ENCODE measurements at regions not wholly inside any gene's neighbourhood (a gene's known extent, or its start where the extent isn't known, plus 50 kb on each side); places are given as distances from the start of the nearest gene placed in this dataset.

DNA sequence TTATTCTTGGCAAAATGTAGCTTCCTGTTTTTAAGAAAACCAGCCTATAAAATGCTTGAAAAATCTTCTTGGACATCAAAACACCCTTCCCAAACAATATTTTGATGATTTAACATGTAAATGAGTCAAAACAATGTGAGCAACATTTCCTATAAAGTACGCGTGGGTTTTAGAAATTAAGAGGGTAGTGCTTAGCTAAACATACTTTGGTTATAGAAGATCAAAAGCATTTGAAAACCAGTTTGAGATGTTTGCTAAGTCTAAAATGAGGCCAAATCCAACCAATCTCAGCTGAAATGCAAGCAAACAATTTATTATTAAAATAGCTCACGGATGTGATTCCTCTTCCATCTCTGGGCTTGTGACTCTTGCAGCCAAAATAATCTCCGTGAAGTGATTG, 350.4 kb downstream of the TGFB2 start:
- FAIRE-seq = no peak
- H4K20me1 ChIP-seq (ENCODE audit: insufficient read depth, low read length) = no peaks in the 10 kb centered on the region
- CTCF ChIA-PET (ENCODE audit: low intra/inter-chr PET ratio, low total read pairs) = no interaction called here
- TF ChIP-seq ZNF790 (CRISPR knock-in tag; IDR thresholded peaks at IDR 0.05; ENCODE audit: borderline replicate concordance) = no peak
- no peak for TF ChIP-seq HDAC1 (CRISPR knock-in tag; IDR thresholded peaks at IDR 0.05)
- TF ChIP-seq SRY (CRISPR knock-in tag; IDR thresholded peaks at IDR 0.05) = no peak
- no peak for TF ChIP-seq PAWR (CRISPR knock-in tag; IDR thresholded peaks at IDR 0.05; ENCODE audit: borderline replicate concordance)
- no peak for TF ChIP-seq MZF1 (CRISPR knock-in tag; IDR thresholded peaks at IDR 0.05; ENCODE audit: borderline replicate concordance)
- no peak for TF ChIP-seq ZNF652 (CRISPR knock-in tag; IDR thresholded peaks at IDR 0.05; ENCODE audit: borderline replicate concordance, low read depth)
- TF ChIP-seq, protein P1, sequence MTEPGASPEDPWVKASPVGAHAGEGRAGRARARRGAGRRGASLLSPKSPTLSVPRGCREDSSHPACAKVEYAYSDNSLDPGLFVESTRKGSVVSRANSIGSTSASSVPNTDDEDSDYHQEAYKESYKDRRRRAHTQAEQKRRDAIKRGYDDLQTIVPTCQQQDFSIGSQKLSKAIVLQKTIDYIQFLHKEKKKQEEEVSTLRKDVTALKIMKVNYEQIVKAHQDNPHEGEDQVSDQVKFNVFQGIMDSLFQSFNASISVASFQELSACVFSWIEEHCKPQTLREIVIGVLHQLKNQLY (CRISPR knock-in tag; IDR thresholded peaks at IDR 0.05) = no peak
- no peak for TF ChIP-seq ZNF781 (CRISPR knock-in tag; IDR thresholded peaks at IDR 0.05; ENCODE audit: borderline replicate concordance, not compliant biosample characterization)
- TF ChIP-seq, protein P2, sequence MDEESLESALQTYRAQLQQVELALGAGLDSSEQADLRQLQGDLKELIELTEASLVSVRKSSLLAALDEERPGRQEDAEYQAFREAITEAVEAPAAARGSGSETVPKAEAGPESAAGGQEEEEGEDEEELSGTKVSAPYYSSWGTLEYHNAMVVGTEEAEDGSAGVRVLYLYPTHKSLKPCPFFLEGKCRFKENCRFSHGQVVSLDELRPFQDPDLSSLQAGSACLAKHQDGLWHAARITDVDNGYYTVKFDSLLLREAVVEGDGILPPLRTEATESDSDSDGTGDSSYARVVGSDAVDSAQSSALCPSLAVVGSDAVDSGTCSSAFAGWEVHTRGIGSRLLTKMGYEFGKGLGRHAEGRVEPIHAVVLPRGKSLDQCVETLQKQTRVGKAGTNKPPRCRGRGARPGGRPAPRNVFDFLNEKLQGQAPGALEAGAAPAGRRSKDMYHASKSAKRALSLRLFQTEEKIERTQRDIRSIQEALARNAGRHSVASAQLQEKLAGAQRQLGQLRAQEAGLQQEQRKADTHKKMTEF (CRISPR knock-in tag; IDR thresholded peaks at IDR 0.05) = no peak
- no peak for TF ChIP-seq RARG (CRISPR knock-in tag; IDR thresholded peaks at IDR 0.05; ENCODE audit: low read depth)
- TF ChIP-seq, protein P3, sequence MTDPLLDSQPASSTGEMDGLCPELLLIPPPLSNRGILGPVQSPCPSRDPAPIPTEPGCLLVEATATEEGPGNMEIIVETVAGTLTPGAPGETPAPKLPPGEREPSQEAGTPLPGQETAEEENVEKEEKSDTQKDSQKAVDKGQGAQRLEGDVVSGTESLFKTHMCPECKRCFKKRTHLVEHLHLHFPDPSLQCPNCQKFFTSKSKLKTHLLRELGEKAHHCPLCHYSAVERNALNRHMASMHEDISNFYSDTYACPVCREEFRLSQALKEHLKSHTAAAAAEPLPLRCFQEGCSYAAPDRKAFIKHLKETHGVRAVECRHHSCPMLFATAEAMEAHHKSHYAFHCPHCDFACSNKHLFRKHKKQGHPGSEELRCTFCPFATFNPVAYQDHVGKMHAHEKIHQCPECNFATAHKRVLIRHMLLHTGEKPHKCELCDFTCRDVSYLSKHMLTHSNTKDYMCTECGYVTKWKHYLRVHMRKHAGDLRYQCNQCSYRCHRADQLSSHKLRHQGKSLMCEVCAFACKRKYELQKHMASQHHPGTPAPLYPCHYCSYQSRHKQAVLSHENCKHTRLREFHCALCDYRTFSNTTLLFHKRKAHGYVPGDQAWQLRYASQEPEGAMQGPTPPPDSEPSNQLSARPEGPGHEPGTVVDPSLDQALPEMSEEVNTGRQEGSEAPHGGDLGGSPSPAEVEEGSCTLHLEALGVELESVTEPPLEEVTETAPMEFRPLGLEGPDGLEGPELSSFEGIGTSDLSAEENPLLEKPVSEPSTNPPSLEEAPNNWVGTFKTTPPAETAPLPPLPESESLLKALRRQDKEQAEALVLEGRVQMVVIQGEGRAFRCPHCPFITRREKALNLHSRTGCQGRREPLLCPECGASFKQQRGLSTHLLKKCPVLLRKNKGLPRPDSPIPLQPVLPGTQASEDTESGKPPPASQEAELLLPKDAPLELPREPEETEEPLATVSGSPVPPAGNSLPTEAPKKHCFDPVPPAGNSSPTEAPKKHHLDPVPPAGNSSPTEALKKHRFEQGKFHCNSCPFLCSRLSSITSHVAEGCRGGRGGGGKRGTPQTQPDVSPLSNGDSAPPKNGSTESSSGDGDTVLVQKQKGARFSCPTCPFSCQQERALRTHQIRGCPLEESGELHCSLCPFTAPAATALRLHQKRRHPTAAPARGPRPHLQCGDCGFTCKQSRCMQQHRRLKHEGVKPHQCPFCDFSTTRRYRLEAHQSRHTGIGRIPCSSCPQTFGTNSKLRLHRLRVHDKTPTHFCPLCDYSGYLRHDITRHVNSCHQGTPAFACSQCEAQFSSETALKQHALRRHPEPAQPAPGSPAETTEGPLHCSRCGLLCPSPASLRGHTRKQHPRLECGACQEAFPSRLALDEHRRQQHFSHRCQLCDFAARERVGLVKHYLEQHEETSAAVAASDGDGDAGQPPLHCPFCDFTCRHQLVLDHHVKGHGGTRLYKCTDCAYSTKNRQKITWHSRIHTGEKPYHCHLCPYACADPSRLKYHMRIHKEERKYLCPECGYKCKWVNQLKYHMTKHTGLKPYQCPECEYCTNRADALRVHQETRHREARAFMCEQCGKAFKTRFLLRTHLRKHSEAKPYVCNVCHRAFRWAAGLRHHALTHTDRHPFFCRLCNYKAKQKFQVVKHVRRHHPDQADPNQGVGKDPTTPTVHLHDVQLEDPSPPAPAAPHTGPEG (CRISPR knock-in tag; IDR thresholded peaks at IDR 0.05) = no peak
- no peak for TF ChIP-seq PRPF4 (IDR thresholded peaks at IDR 0.05; ENCODE audit: low read depth, low read length, poor library complexity, severe bottlenecking)
- TF ChIP-seq, protein P4, sequence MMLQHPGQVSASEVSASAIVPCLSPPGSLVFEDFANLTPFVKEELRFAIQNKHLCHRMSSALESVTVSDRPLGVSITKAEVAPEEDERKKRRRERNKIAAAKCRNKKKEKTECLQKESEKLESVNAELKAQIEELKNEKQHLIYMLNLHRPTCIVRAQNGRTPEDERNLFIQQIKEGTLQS (CRISPR knock-in tag; IDR thresholded peaks at IDR 0.05) = no peak
- no peak for TF ChIP-seq ARNT (IDR thresholded peaks at IDR 0.05)
- no peak for TF ChIP-seq NONO (IDR thresholded peaks at IDR 0.05)
- no peak for TF ChIP-seq NONO (CRISPR knock-in tag; conservative IDR thresholded peaks at IDR 0.05)
- TF ChIP-seq CENPX (CRISPR knock-in tag; IDR thresholded peaks at IDR 0.05) = no peak
- TF ChIP-seq ZNF367 (CRISPR knock-in tag; IDR thresholded peaks at IDR 0.05; ENCODE audit: borderline replicate concordance) = no peak
- TF ChIP-seq ATF7 (IDR thresholded peaks at IDR 0.05) = no peak
- no peak for TF ChIP-seq ATF7 (CRISPR knock-in tag; IDR thresholded peaks at IDR 0.05)

More for the DNA sequence above, 350.4 kb downstream of the TGFB2 start:
- Histone ChIP-seq H3K4me3 (replicated peaks in 1 of 3; ENCODE audit: insufficient read depth in 1 of 3, low read depth in 2 of 3, low read length in 3 of 3) (no peak overlapping the region), H2AFZ (ENCODE audit: low read length) (no peak overlapping the region), H3K27ac (ENCODE audit: extremely low read length, insufficient read depth, low read length) (no peak overlapping the region), H3K27me3 (ENCODE audit: control insufficient read depth in 1 of 2, insufficient read depth in 2 of 2, low read length in 2 of 2) (no peaks in the 10 kb centered on the region; a peak in 1 of 5 replicates), H3K4me1 (ENCODE audit: insufficient read depth, low read length) (no peaks in the 10 kb centered on the region), H3K79me2 (ENCODE audit: insufficient read depth, low read length) (no peaks in the 10 kb centered on the region), H3K4me2 (ENCODE audit: low read depth, low read length) (no peak overlapping the region), H3K9ac (ENCODE audit: insufficient read depth, low read depth, low read length) (no peak overlapping the region), H3K36me3 (replicated peaks in 1 of 2; ENCODE audit: control insufficient read depth in 1 of 2, insufficient read depth in 2 of 2, low read length in 2 of 2) (no peaks in the 10 kb centered on the region), H3K9me3 (ENCODE audit: low read length) (no peaks in the 10 kb centered on the region)
- POLR2A ChIA-PET = no interaction called here
- intact Hi-C loops (cut with micrococcal nuclease; ENCODE audit: unreplicated experiment) = no loop called here
- in situ Hi-C loops (cut with HindIII; ENCODE audit: extremely low pct_ligation_motif_present, low pct_unique_long_range_greater_than_20kb) = no loop called here
- ATAC-seq = no peak
- 56% methylated on average over 4 of the region's 4 CpGs for WGBS (ENCODE audit: low lambda C conversion rate)
- DNase-seq (ENCODE audit: low spot score) = no peak
- BruUV-seq (replicated peaks) = no TSS peak

Measured in HepG2 (cell line).